GM10248 (cell line): ENCODE measurements at regions not wholly inside any gene's neighbourhood (a gene's known extent, or its start where the extent isn't known, plus 50 kb on each side); places are given as distances from the start of the nearest gene placed in this dataset.

Experiments
- CTCF ChIA-PET: fragments of 300-600 bp; sonication (Branson Sonifier 250); formaldehyde crosslinking; extraction: SDS; loops from one replicate; lab custom pipeline; 2021; ENCODE audit warnings: antibody characterized with exemption; lab: Yijun Ruan, JAX
- POLR2A ChIA-PET: fragments of 350-650 bp; sonication (Branson Sonifier 250); formaldehyde crosslinking; extraction: SDS; loops from one replicate; lab custom pipeline; 2020; ENCODE audit warnings: antibody characterized with exemption; lab: Yijun Ruan, JAX
- DNase-seq: peaks from one replicate; pipeline ENCODE4 v3.0.0; 2012; ENCODE audit errors: extremely low spot score
- TF ChIP-seq, protein P1 (sequence below): IDR thresholded peaks from 2 replicates; pipeline ENCODE4 v1.5.1; 2012; ENCODE audit warnings: mild to moderate bottlenecking, low read depth; ENCODE audit errors: extremely low read depth, missing control alignments, control extremely low read depth

DNA sequence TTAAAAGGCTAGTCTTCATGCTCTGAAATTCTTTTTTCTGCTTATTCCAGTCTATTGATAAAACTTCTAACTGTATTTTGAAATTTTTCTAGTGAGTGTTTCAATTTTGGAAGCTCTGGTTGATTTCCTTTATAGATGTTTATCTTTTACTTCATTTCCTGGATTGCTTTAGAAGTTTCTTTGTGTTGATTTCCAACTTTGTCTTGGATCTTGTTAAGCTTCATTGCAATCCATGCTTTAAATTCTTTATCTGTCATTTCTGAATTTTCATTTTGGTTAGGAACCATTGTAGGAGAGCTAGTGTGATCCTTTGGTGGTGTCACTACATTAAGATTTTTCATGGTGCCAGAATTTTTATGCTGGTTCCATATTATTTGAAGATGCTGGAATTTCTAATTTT, 105.2 kb upstream of the DCBLD2 start:
- ChIA-PET POLR2A (interaction anchor here (0.6 kb wide), 1 partner anchor 245 kb away, joined by 3 read pairs; no protein-coding TSS in a partner anchor), CTCF (interaction anchor here (1.0 to 1.3 kb wide), 2 partner anchors 15 to 516 kb away, joined by 3 read pairs; no protein-coding TSS in a partner anchor)
- no peak for DNase-seq
- TF ChIP-seq, protein P1, sequence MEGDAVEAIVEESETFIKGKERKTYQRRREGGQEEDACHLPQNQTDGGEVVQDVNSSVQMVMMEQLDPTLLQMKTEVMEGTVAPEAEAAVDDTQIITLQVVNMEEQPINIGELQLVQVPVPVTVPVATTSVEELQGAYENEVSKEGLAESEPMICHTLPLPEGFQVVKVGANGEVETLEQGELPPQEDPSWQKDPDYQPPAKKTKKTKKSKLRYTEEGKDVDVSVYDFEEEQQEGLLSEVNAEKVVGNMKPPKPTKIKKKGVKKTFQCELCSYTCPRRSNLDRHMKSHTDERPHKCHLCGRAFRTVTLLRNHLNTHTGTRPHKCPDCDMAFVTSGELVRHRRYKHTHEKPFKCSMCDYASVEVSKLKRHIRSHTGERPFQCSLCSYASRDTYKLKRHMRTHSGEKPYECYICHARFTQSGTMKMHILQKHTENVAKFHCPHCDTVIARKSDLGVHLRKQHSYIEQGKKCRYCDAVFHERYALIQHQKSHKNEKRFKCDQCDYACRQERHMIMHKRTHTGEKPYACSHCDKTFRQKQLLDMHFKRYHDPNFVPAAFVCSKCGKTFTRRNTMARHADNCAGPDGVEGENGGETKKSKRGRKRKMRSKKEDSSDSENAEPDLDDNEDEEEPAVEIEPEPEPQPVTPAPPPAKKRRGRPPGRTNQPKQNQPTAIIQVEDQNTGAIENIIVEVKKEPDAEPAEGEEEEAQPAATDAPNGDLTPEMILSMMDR, result no peak

DNA sequence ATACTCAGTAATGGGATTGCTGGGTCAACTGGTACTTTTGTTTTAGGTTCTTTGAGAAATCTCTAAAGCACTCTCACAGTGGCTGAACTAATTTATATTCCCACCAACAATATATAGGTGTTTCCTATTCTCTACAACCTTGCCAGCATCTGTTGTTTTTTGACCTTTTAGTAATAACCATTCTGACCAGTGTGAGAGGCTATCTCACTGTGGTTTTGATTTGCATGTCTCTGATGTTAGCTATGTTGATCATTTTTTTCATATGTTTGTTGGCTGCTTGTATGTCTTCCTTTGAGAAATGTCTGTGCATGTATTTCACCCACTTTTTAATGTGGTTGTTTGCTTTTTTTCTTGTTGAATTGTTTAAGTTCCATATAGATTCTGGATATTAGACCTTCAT, 98.2 kb upstream of the DCBLD2 start:
- no peak for DNase-seq
- POLR2A ChIA-PET, result no interaction called here
- TF ChIP-seq, protein P1, result no peak
- CTCF ChIA-PET, result interaction anchor here (1.9 to 2.4 kb wide), 3 partner anchors 11 to 182 kb away, joined by 6 to 9 read pairs (median 7); no protein-coding TSS in a partner anchor

DNA sequence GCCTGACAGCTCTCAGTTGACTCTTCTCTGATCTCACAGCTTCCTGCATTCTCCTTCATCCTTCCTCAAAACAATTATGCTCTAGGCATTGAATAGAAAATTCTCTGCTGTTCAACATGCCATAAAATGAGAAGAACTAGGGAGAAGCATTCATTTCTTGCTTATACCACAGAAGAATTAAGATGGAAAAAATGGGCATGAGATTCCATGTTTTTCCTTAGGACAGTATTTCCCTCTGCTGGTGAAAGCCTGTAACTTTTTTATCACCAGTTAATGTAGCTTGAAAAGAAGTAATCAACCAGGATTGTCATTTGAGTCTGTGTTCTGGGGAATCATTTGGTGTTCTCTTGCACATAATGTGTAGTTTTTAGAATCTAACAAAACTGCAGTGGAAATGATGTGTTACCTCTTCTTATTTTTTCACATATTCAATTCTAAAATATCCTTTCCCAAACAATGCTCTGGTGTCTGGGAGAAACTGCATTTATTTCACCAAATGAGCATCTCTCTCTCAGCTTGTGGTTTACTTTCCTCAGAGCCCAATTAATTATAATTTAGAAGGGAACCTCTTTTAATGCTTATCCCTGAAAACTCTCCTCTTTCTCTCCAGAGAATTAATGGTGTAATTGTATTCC, 92.8 kb upstream of the DCBLD2 start:
- DNase-seq, result no peak

DNA sequence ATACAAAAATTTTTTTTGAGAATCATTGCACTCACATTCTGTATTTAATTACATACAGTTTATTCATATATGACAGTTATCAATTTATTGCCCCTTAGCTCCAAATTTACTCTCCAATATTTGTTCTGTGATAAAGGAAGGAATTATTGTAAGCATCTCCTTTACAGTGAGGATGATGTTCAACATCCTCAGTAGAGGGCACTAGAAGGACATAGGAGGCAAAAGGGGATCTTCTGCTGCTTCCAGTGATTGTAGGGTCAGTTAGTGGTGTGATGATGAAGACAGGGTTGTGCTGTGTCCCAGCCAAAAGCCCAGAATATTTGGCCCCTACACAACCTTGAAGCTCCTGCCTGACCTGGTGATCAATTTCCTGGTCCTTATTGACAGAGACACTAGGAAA, 89.9 kb upstream of the DCBLD2 start:
- TF ChIP-seq, protein P1, result peak; percentile 24
- no peak for DNase-seq
- POLR2A ChIA-PET, result interaction anchor here (0.5 to 0.7 kb wide), 2 partner anchors 397 to 787 kb away, joined by 3 to 10 read pairs; no protein-coding TSS in a partner anchor
- CTCF ChIA-PET, result interaction anchor here (1.2 to 5.0 kb wide), 2 partner anchors 9 to 174 kb away, joined by 4 to 29 read pairs; no protein-coding TSS in a partner anchor

More for the DNA sequence above, 92.8 kb upstream of the DCBLD2 start:
- ChIA-PET CTCF (interaction anchor here (0.8 to 5.0 kb wide), 17 partner anchors 8 to 954 kb away, joined by 3 to 29 read pairs (median 4); no protein-coding TSS in a partner anchor), POLR2A (no interaction called here)
- TF ChIP-seq, protein P1, result peak; percentile 14

DNA sequence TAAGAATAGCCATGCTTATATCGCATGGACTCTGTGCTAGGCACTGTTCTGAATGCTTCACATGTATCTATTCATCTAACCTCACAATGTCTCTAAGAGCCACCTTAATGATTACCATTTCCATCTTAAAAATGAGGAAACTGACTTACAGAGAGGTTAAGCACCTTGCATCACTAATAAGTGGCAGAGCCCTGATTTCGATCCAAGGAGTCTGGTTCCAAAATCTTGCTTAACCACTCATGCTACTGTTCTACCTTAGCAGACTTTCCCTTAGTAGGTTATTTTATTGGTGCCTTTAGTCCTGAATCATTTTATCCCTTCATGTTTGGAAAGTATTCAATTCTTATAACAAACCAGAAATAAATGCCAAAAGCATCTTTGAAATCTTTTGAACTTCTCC, 89.2 kb upstream of the DCBLD2 start:
- ChIA-PET CTCF (interaction anchor here (1.2 to 5.0 kb wide), 2 partner anchors 8 to 173 kb away, joined by 4 to 29 read pairs; no protein-coding TSS in a partner anchor), POLR2A (interaction anchor here (0.7 kb wide), 1 partner anchor 788 kb away, joined by 3 read pairs; no protein-coding TSS in a partner anchor)
- no peak for DNase-seq
- TF ChIP-seq, protein P1, result no peak

DNA sequence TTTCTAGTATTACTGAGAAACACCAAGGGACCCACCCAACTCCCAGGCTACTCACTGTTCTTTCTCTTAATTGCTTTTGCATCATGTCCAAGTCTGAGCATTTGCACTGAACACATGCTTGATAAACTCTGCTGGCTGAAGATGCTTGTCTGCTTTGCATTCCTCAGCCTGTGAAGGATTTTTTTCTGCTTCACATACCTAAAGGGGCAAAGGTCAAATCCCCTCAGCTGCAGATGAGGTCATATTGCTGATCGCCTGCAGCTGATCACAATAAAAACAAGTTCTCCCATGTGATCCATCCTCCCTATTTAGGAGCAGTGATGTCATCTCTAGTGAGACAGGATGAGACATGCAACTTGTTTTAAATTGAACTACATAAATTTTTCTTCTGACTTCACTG, 84.6 kb upstream of the DCBLD2 start:
- TF ChIP-seq, protein P1, result no peak
- DNase-seq, result no peak
- ChIA-PET POLR2A (no interaction called here), CTCF (interaction anchor here (1.1 to 3.4 kb wide), 2 partner anchors 8 to 36 kb away, joined by 3 to 23 read pairs; no protein-coding TSS in a partner anchor)
